GM19239 (cell line): ENCODE measurements at regions not wholly inside any gene's neighbourhood (a gene's known extent, or its start where the extent isn't known, plus 50 kb on each side); places are given as distances from the start of the nearest gene placed in this dataset.

Experiments used
- DNase-seq: peaks from one replicate; pipeline ENCODE4 v3.0.0; 2011; ENCODE audit warnings: low spot score; ENCODE audit not compliant: insufficient read length
- FAIRE-seq: peaks from 2 replicates; lab custom pipeline; 2011; peaks lifted over from hg19 to GRCh38; lab: Jason Lieb, UNC

GRCh38 chr1:38330799-38331198 lies 284.2 kb upstream of the POU3F1 start:
- DNase-seq (no peak), FAIRE-seq (no peak)

GRCh38 chr1:38329644-38330043 lies 283.1 kb upstream of the POU3F1 start:
- DNase-seq = no peak
- FAIRE-seq = no peak

DNA sequence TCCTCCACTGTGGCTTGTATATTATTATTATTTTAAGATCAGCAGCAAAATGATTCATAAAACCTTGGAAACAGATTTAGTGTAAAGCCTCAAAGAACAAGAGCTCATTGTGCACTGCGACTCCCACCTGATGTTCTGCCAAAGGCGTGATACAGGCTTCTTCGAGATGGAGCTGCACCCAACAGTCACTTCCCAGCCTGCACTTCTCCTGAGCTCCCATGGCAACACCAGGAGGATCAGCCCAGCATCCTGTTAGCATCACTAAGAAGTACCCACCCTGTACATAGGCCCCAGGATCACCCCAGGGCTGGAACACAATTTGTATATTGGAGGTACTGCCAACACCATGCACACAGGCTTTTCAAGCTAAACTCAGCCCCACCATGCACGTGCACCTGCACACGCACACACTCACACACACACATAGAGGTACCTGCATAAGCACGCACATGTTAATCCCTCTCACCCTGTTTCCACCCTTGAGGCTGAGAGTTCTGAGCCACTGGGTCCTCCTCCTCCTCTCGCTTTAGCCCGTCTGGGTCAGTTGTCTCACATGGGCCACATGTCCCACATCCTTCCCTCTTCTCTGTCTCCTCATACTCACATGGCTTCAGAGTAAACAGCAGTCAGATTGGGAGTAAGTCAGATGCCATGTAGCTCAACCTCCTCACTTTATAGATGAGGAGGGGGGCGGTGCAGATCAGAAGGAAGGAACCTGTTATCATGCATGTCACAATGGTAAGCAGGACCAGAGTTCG lies 281.9 kb upstream of the POU3F1 start:
- FAIRE-seq = no peak
- DNase-seq = no peak

DNA sequence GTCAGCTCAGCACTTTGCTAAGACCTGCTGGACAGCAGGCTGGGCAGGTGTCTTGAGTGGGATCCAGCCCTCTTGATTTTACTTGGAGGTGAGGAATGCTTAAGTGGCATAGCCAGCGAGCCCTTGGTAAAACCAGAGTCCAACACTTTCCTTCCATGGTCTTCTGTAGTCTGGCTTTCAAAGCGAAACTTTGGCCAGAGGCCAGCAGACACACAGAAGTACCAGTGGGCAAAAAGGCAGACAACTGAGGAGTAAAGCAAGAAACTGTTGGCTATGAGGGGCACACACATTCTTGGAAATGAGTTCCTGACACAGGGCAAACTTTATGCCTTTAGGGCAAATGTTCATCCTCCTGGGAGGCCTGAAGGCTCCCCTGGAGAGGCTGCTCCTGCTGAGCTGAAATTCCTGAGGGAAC lies 281.0 kb upstream of the POU3F1 start:
- DNase-seq = no peak
- no peak for FAIRE-seq

GRCh38 chr1:38326856-38327255 lies 280.3 kb upstream of the POU3F1 start:
- FAIRE-seq = no peak
- no peak for DNase-seq

DNA sequence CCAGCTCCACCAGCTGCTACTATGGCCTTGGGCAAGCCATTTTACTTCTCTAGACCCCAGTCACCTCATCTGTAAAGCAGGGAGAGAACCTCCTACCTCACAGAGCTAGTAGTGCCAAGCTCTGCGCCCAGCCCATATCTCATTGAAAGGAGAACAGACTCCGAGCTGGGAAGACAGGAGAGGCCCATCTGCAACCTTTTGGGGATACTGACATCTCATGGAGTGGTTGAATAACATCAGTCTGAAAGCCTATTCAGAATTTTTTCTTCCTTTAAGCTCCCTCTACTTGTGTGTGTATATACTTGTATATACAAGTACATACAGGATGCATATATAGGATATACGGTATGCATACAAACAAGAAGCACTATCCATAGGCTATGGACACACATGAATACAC lies 279.5 kb upstream of the POU3F1 start:
- no peak for FAIRE-seq

GRCh38 chr1:38312753-38313152 lies 266.2 kb upstream of the POU3F1 start:
- DNase-seq = no peak
- FAIRE-seq = no peak

More for the DNA sequence above, 279.5 kb upstream of the POU3F1 start:
- no peak for DNase-seq

GRCh38 chr1:38310079-38310478 lies 263.5 kb upstream of the POU3F1 start:
- FAIRE-seq = no peak
- no peak for DNase-seq

GRCh38 chr1:38308780-38309179 lies 262.2 kb upstream of the POU3F1 start:
- FAIRE-seq = no peak
- no peak for DNase-seq

DNA sequence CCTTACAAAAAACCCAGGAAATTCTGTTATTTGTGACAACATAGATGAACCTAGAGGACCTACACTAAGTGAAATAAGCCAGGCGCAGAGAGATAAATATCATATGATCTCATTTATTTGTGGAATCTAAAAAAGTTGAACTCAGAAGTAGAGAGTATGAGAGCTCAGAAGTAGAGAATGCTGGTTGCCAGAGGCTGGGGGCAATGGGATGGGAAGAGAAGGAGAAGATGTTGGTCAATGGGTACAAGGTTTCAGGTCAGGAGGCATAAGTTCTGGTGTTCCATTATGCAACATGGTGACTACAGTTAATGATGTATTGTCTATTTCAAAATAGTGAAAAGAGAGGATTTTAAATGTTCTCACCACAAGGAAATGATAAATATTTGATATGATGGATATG lies 259.1 kb upstream of the POU3F1 start:
- no peak for DNase-seq
- no peak for FAIRE-seq

GRCh38 chr1:38303843-38304242 lies 257.2 kb upstream of the POU3F1 start:
- DNase-seq = no peak
- no peak for FAIRE-seq

DNA sequence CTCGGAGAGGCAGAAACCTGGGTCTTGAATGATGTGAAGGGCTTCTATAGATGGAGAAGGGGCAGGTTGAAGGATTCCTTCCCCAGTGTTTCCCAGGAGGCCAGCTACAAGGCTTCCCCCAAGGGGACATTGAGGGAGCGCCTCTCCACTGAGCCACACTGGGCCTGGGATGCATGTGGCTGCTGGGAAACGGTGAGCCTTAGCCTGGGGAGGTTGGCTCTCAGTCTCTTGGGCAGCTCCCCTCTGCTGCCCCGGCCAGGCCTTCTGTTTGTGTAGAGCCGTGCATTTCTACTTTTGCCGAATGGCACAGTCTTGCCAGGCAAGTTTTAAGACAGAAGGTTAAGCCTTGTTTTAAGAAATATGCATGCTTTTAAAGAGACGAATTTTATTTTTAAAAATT lies 254.4 kb upstream of the POU3F1 start:
- DNase-seq (no peak), FAIRE-seq (no peak)

DNA sequence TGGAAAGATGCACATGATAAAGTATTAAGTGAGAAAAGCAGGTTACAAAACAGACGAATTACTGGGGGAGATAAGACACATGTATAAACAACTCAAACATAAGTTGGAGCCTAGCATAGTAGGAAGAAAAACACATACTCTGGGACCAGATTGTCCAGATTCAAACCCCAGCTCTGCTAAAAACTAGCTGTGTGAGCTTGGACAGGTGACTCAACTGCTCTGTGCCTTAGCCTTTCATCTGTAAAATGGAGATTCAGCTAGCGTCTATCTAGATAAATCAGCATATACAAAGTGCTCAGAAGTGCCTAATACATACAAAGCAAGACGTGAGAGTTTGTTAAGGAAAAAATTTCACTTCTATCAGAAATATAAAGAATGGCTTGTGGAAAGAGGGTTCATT lies 254.0 kb upstream of the POU3F1 start:
- no peak for DNase-seq
- no peak for FAIRE-seq

DNA sequence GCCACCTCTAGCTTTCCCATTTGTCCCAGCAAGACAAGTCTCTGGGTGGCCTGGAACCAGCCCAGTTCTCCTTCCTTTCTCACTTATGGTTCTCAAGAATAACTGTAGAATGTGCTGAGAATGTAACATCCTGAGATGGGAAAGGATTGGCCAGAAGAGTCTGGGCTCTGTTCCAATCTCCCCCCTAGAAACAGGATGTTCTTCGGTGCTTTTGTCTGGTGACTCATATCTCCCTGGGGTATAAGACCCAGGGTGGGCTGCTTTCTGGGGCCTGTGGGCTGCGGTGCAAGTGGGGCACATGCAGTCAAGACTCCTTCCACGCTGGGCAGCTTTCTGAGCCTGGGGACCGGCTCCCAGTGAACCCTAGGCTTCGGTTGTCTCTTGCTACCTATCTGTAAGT lies 251.2 kb upstream of the POU3F1 start:
- no peak for DNase-seq
- FAIRE-seq = no peak

- DNase-seq (no peak), FAIRE-seq (no peak)
Observed at GRCh38 chr1:38297246-38297645, 250.7 kb upstream of the POU3F1 start.

DNA sequence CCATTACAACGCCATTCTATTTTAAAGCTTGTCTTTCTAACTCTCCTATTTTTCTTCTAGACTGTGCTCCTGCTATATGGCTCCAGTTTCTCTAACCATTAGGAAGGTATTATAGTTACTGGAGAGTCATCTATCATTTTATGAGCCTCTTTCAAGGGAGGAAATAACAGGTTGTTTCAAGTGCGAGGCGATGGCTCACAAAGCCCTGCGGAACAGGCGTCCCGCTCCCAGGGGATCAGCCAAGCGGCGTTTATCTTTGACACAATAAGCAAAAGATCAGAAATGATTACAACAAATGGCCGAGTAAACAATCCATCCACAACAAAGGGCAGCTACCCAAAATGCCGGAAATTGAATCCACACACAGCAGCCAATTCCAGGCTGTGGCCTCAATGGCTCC lies 249.5 kb upstream of the POU3F1 start:
- FAIRE-seq (no peak), DNase-seq (no peak)

DNA sequence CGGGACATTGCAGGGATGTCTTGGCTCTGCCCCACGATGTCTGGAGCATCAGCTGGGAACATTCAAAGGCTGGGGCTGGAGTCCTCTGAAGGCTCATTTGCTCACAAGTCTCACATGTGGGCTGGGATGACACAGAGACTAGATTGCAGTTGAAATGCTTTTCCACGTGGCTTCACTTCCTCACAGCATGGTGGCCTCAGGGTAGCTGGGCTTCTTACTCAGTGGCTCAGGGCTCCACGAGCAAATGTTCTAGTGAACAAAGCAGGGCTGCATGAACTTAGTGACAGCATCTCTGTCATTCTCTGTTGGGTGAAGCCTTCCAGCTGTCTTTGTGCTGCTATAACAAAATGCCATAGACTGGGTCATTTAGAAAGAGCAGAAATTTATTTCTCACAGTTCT lies 247.0 kb upstream of the POU3F1 start:
- no peak for FAIRE-seq
- no peak for DNase-seq

GRCh38 chr1:38292969-38293368 lies 246.4 kb upstream of the POU3F1 start:
- DNase-seq (no peak), FAIRE-seq (no peak)

GRCh38 chr1:38291906-38292521 lies 245.4 kb upstream of the POU3F1 start:
- FAIRE-seq (no peak), DNase-seq (no peak)

DNA sequence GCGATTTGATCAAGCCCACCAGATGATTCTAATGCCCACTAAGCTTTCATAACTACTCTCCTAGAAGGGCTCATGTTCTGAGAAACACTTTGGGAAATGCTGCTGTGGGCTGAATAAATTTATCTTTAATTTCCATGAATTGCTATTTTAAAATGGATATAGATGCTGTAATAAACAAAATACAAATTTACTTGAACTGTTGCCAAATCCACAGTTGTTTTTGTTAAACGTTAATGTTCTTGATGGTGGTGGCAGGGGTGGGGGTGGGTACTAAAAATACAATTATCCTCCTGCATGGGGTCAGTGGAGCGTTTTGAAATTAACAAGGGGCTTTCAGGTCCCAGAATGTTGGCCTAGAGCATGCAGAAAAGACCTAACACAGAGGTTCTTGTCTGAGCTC lies 244.7 kb upstream of the POU3F1 start:
- no peak for FAIRE-seq
- DNase-seq = no peak

DNA sequence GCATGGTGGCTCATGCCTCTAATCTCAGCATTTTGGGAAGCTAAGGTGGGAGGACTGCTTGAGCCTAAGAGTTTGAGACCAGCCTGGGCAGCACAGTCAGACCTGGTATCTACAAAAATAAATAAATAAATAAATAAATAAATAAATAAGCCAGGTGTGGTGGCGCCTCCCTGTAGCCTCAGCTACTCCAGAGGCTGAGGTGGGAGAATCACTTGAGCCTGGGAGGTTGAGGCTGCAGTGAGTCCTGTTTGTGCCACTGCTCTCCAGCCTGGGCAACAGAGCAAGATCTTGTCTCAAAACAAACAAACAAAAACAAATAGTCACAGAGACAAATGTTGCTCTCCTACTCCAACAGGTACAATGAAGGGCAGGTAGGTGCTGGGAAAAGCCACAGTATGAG lies 242.4 kb upstream of the POU3F1 start:
- no peak for FAIRE-seq
- no peak for DNase-seq

DNA sequence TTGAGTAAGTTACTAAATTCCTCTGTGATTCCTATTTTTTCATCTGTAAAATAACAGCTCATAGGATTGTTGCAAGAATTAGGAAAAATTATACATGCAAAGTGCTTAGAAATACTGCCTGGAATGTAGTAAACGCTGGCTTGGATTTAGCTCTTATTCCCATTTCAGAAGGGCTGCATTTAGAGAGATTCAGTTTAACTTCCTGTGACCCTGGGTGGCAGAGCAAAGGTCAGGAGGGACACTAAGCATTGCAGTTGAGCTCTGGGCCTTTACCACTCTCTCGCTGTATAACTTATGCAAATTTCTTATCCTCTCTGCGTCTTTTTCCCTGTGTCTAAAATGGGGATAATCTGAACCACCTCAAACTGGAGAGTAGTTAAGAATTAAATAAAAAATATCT lies 241.0 kb upstream of the POU3F1 start:
- FAIRE-seq (no peak), DNase-seq (no peak)
